ENCODE measurements at regions not wholly inside any gene's neighbourhood (a gene's known extent, or its start where the extent isn't known, plus 50 kb on each side); places are given as distances from the start of the nearest gene placed in this dataset.

- H3K4me3 ChIP-seq: no peak overlapping the region
- no peaks in the 10 kb centered on the region for H3K4me1 ChIP-seq
- no peaks in the 10 kb centered on the region for H3K36me3 ChIP-seq
- in situ Hi-C loops (cut with MboI; ENCODE audit: low sequenced_read_pairs in 4 of 4): no loop called here
- no peaks in the 10 kb centered on the region for H3K9me3 ChIP-seq
- DNase-seq (no peak), ATAC-seq (no peak)
- H3K27ac ChIP-seq: no peak overlapping the region
- intact Hi-C loops (cut with DNase I; ENCODE audit: low total_unique reads): no loop called here
- no peak for TF ChIP-seq POLR2A (IDR thresholded peaks at IDR 0.05)
- TF ChIP-seq, protein P1, sequence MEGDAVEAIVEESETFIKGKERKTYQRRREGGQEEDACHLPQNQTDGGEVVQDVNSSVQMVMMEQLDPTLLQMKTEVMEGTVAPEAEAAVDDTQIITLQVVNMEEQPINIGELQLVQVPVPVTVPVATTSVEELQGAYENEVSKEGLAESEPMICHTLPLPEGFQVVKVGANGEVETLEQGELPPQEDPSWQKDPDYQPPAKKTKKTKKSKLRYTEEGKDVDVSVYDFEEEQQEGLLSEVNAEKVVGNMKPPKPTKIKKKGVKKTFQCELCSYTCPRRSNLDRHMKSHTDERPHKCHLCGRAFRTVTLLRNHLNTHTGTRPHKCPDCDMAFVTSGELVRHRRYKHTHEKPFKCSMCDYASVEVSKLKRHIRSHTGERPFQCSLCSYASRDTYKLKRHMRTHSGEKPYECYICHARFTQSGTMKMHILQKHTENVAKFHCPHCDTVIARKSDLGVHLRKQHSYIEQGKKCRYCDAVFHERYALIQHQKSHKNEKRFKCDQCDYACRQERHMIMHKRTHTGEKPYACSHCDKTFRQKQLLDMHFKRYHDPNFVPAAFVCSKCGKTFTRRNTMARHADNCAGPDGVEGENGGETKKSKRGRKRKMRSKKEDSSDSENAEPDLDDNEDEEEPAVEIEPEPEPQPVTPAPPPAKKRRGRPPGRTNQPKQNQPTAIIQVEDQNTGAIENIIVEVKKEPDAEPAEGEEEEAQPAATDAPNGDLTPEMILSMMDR (IDR thresholded peaks at IDR 0.05 in 4 of 5, conservative IDR thresholded peaks at IDR 0.05 in 1 of 5): no peak
- no peaks in the 10 kb centered on the region for H3K27me3 ChIP-seq
Observed at GRCh38 chr18:75524181-75524580, 96.7 kb upstream of the SMIM21 start.

DNA sequence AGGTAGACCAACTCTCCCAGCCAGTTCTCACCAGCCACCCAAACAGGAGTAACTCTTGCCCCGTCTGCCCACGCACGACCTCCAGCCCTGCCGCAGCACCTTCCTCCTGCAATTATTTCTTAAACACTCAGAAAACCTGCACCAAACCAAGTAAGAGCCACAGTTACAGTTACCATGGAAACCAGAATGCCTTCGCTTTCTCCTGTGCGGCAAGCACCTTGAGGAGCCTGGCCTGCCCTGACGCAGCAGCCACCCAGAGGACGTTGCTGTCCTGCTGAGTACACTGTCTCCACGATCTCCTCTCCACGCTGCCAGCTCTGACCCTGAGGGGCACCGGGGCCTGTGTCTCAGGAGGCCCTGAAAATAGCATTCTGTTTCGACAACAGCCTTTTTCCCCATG is 94.3 kb upstream of the SMIM21 start:
- Histone ChIP-seq H3K27ac (no peak overlapping the region), H3K27me3 (no peaks in the 10 kb centered on the region), H3K36me3 (no peaks in the 10 kb centered on the region), H3K9me3 (no peaks in the 10 kb centered on the region), H3K4me1 (no peaks in the 10 kb centered on the region), H3K4me3 (no peak overlapping the region)
- TF ChIP-seq, protein P1 (IDR thresholded peaks at IDR 0.05 in 4 of 5, conservative IDR thresholded peaks at IDR 0.05 in 1 of 5): no peak
- no peak for TF ChIP-seq POLR2A (IDR thresholded peaks at IDR 0.05)
- ATAC-seq (no peak), DNase-seq (no peak)
- intact Hi-C loops (cut with DNase I; ENCODE audit: low total_unique reads): no loop called here
- in situ Hi-C loops (cut with MboI; ENCODE audit: low sequenced_read_pairs in 4 of 4): no loop called here

GRCh38 chr18:75518007-75518406 is 90.5 kb upstream of the SMIM21 start:
- Histone ChIP-seq H3K4me1 (no peaks in the 10 kb centered on the region), H3K27me3 (no peaks in the 10 kb centered on the region), H3K9me3 (no peaks in the 10 kb centered on the region), H3K4me3 (no peak overlapping the region), H3K36me3 (no peaks in the 10 kb centered on the region), H3K27ac (no peak overlapping the region)
- in situ Hi-C loops (cut with MboI; ENCODE audit: low sequenced_read_pairs in 4 of 4) (no loop called here), intact Hi-C loops (cut with DNase I; ENCODE audit: low total_unique reads) (no loop called here)
- DNase-seq (no peak), ATAC-seq (no peak)
- TF ChIP-seq, protein P1 (IDR thresholded peaks at IDR 0.05 in 4 of 5, conservative IDR thresholded peaks at IDR 0.05 in 1 of 5): no peak
- TF ChIP-seq POLR2A (IDR thresholded peaks at IDR 0.05): no peak

GRCh38 chr18:75517286-75517685 is 89.8 kb upstream of the SMIM21 start:
- Histone ChIP-seq H3K4me1 (no peaks in the 10 kb centered on the region), H3K27me3 (no peaks in the 10 kb centered on the region), H3K27ac (no peak overlapping the region), H3K36me3 (no peaks in the 10 kb centered on the region), H3K9me3 (no peaks in the 10 kb centered on the region), H3K4me3 (no peak overlapping the region)
- intact Hi-C loops (cut with DNase I; ENCODE audit: low total_unique reads) (no loop called here), in situ Hi-C loops (cut with MboI; ENCODE audit: low sequenced_read_pairs in 4 of 4) (no loop called here)
- DNase-seq: no peak
- TF ChIP-seq, protein P1 (IDR thresholded peaks at IDR 0.05 in 4 of 5, conservative IDR thresholded peaks at IDR 0.05 in 1 of 5): no peak
- no peak for TF ChIP-seq POLR2A (IDR thresholded peaks at IDR 0.05)
- no peak for ATAC-seq

GRCh38 chr18:75507636-75508035 is 80.1 kb upstream of the SMIM21 start:
- H3K27me3 ChIP-seq: no peaks in the 10 kb centered on the region
- ATAC-seq: no peak
- no peaks in the 10 kb centered on the region for H3K9me3 ChIP-seq
- H3K4me3 ChIP-seq: no peak overlapping the region
- DNase-seq: no peak
- in situ Hi-C loops (cut with MboI; ENCODE audit: low sequenced_read_pairs in 4 of 4): no loop called here
- no peak overlapping the region for H3K27ac ChIP-seq
- TF ChIP-seq, protein P1 (IDR thresholded peaks at IDR 0.05 in 4 of 5, conservative IDR thresholded peaks at IDR 0.05 in 1 of 5): no peak
- TF ChIP-seq POLR2A (IDR thresholded peaks at IDR 0.05): no peak
- intact Hi-C loops (cut with DNase I; ENCODE audit: low total_unique reads): no loop called here
- H3K36me3 ChIP-seq: no peaks in the 10 kb centered on the region
- no peaks in the 10 kb centered on the region for H3K4me1 ChIP-seq
